ENCODE measurements at regions not wholly inside any gene's neighbourhood (a gene's known extent, or its start where the extent isn't known, plus 50 kb on each side); places are given as distances from the start of the nearest gene placed in this dataset.

DNA sequence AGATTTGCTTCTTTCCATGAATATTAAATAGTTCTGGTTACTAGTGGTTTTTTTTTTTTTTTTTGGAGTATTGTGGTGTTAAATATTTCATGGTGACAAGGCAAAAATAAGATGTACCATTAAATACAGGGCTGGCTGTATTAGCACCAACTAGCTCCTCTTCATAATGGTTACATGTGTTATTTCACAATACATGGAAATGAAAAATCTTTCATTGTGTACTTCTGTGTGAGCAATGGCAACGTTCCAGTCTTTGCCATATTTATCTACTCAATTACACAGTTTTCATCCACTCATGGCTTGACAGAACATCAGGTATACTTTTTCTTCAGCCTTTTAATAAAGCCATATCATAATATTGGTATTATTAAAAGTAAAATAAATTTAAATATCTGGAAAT lies 394.7 kb upstream of the GRM3 start:
- Histone ChIP-seq H3K36me3 (ENCODE audit: insufficient read depth, low read length) (no peaks in the 10 kb centered on the region), H3K4me1 (ENCODE audit: insufficient read depth, low read length) (no peaks in the 10 kb centered on the region), H3K9me3 (ENCODE audit: control insufficient read depth in 1 of 2, insufficient read depth in 1 of 2, low read length in 2 of 2) (peaks cover 0 to 4% of the 10 kb centered on the region in 2 experiments), H3K27me3 (ENCODE audit: control insufficient read depth in 1 of 2, insufficient read depth in 2 of 2, low read length in 2 of 2) (no peaks in the 10 kb centered on the region), H3K4me3 (ENCODE audit: low read length) (no peak overlapping the region), H3K27ac (ENCODE audit: low read depth in 1 of 2, low read length in 2 of 2) (no peak overlapping the region)
- DNase-seq (no peak), ATAC-seq (ENCODE audit: poor library complexity) (no peak)
- no peaks in the 10 kb centered on the region for H3K27me3 Mint-ChIP-seq
- no peak overlapping the region for H3K4me3 Mint-ChIP-seq
- H3K27ac Mint-ChIP-seq = no peak overlapping the region
- ChIA-PET POLR2A (no interaction called here), CTCF (no interaction called here)
- TF ChIP-seq, protein P1, sequence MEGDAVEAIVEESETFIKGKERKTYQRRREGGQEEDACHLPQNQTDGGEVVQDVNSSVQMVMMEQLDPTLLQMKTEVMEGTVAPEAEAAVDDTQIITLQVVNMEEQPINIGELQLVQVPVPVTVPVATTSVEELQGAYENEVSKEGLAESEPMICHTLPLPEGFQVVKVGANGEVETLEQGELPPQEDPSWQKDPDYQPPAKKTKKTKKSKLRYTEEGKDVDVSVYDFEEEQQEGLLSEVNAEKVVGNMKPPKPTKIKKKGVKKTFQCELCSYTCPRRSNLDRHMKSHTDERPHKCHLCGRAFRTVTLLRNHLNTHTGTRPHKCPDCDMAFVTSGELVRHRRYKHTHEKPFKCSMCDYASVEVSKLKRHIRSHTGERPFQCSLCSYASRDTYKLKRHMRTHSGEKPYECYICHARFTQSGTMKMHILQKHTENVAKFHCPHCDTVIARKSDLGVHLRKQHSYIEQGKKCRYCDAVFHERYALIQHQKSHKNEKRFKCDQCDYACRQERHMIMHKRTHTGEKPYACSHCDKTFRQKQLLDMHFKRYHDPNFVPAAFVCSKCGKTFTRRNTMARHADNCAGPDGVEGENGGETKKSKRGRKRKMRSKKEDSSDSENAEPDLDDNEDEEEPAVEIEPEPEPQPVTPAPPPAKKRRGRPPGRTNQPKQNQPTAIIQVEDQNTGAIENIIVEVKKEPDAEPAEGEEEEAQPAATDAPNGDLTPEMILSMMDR (IDR thresholded peaks at IDR 0.05) = no peak
- H3K9me3 Mint-ChIP-seq = peaks cover 24% of the 10 kb centered on the region
- intact Hi-C loops (cut with DNase I, micrococcal nuclease) = no loop called here
- H3K4me1 Mint-ChIP-seq (ENCODE audit: low read depth) = no peaks in the 10 kb centered on the region
- no peaks in the 10 kb centered on the region for H3K36me3 Mint-ChIP-seq (ENCODE audit: low read depth)

GRCh38 chr7:86243171-86243570 lies 400.5 kb upstream of the GRM3 start:
- CTCF ChIA-PET = no interaction called here
- ATAC-seq (ENCODE audit: poor library complexity) (no peak), DNase-seq (no peak)
- Mint-ChIP-seq H3K4me3 (no peak overlapping the region), H3K4me1 (ENCODE audit: low read depth) (no peaks in the 10 kb centered on the region), H3K36me3 (ENCODE audit: low read depth) (no peaks in the 10 kb centered on the region), H3K27ac (no peak overlapping the region), H3K9me3 (peaks cover 11% of the 10 kb centered on the region), H3K27me3 (no peaks in the 10 kb centered on the region)
- Histone ChIP-seq H3K4me1 (ENCODE audit: insufficient read depth, low read length) (no peaks in the 10 kb centered on the region), H3K4me3 (ENCODE audit: low read length) (no peak overlapping the region), H3K36me3 (ENCODE audit: insufficient read depth, low read length) (no peaks in the 10 kb centered on the region), H3K9me3 (ENCODE audit: control insufficient read depth in 1 of 2, insufficient read depth in 1 of 2, low read length in 2 of 2) (no peaks in the 10 kb centered on the region), H3K27me3 (ENCODE audit: control insufficient read depth in 1 of 2, insufficient read depth in 2 of 2, low read length in 2 of 2) (no peaks in the 10 kb centered on the region), H3K27ac (ENCODE audit: low read depth in 1 of 2, low read length in 2 of 2) (no peak overlapping the region)
- POLR2A ChIA-PET = no interaction called here
- intact Hi-C loops (cut with DNase I, micrococcal nuclease) = no loop called here
- TF ChIP-seq, protein P1 (IDR thresholded peaks at IDR 0.05) = no peak

- Histone ChIP-seq H3K36me3 (ENCODE audit: insufficient read depth, low read length) (no peaks in the 10 kb centered on the region), H3K4me3 (ENCODE audit: low read length) (no peak overlapping the region), H3K27me3 (ENCODE audit: control insufficient read depth in 1 of 2, insufficient read depth in 2 of 2, low read length in 2 of 2) (no peaks in the 10 kb centered on the region), H3K9me3 (ENCODE audit: control insufficient read depth in 1 of 2, insufficient read depth in 1 of 2, low read length in 2 of 2) (peaks cover 0 to 31% of the 10 kb centered on the region in 2 experiments), H3K27ac (ENCODE audit: low read depth in 1 of 2, low read length in 2 of 2) (no peak overlapping the region), H3K4me1 (ENCODE audit: insufficient read depth, low read length) (no peaks in the 10 kb centered on the region)
- Mint-ChIP-seq H3K9me3 (peaks cover 16% of the 10 kb centered on the region), H3K27me3 (no peaks in the 10 kb centered on the region), H3K4me1 (ENCODE audit: low read depth) (no peaks in the 10 kb centered on the region), H3K4me3 (no peak overlapping the region), H3K36me3 (ENCODE audit: low read depth) (no peaks in the 10 kb centered on the region), H3K27ac (no peak overlapping the region)
- ChIA-PET POLR2A (no interaction called here), CTCF (no interaction called here)
- ATAC-seq (ENCODE audit: poor library complexity) (no peak), DNase-seq (no peak)
- intact Hi-C loops (cut with DNase I, micrococcal nuclease) = no loop called here
- TF ChIP-seq, protein P1 (IDR thresholded peaks at IDR 0.05) = no peak
These were observed 417.5 kb upstream of the GRM3 start for GRCh38 chr7:86226191-86226590.

All from CD4-positive, alpha-beta T cell (primary cell).